ENCODE measurements at regions not wholly inside any gene's neighbourhood (a gene's known extent, or its start where the extent isn't known, plus 50 kb on each side); places are given as distances from the start of the nearest gene placed in this dataset.

DNA sequence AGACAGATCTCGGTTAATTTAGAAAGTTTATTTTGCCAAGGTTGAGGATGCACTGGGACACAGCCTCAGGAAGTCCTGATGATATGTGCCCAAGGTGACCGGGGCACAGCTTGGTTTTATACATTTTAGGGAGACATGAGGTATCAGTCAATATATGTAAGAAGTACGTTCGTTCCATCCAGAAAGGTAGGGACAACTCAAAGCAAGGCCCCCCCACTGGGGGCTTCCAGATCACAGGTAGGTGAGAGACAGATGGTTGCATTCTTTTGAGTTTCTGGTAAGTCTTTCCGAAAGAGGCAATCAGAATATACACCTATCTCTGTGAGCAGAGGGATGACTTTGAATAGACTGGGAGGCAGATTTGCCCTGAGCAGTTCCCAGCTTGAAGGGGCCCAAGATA lies 60.4 kb upstream of the VTCN1 start:
- DNase-seq (ENCODE audit: low spot score) (no peak), ATAC-seq (ENCODE audit: low FRiP score) (no peak)
- TF ChIP-seq, protein P1, sequence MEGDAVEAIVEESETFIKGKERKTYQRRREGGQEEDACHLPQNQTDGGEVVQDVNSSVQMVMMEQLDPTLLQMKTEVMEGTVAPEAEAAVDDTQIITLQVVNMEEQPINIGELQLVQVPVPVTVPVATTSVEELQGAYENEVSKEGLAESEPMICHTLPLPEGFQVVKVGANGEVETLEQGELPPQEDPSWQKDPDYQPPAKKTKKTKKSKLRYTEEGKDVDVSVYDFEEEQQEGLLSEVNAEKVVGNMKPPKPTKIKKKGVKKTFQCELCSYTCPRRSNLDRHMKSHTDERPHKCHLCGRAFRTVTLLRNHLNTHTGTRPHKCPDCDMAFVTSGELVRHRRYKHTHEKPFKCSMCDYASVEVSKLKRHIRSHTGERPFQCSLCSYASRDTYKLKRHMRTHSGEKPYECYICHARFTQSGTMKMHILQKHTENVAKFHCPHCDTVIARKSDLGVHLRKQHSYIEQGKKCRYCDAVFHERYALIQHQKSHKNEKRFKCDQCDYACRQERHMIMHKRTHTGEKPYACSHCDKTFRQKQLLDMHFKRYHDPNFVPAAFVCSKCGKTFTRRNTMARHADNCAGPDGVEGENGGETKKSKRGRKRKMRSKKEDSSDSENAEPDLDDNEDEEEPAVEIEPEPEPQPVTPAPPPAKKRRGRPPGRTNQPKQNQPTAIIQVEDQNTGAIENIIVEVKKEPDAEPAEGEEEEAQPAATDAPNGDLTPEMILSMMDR (IDR thresholded peaks at IDR 0.05), result no peak

DNA sequence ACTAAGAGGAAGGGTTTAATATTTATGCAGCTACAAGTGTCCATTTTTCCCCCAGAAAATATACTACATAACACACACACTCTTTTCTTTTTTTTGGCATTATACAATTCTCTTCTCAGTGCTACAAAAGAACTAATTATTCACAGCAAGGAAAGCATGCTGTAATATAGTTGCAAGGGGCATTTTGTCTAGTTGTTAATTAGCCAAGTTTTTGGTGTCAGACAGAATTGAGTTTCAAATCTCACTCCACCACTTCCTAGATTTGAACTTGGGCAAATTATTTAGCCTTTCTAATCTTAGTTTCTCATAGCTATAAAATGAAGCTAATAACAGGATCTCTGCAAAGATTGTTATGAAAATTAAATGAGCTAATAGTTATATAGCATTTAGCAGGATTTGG lies 60.0 kb upstream of the VTCN1 start:
- TF ChIP-seq, protein P1 (IDR thresholded peaks at IDR 0.05), result no peak
- DNase-seq (ENCODE audit: low spot score), result no peak
- ATAC-seq (ENCODE audit: low FRiP score), result no peak

DNA sequence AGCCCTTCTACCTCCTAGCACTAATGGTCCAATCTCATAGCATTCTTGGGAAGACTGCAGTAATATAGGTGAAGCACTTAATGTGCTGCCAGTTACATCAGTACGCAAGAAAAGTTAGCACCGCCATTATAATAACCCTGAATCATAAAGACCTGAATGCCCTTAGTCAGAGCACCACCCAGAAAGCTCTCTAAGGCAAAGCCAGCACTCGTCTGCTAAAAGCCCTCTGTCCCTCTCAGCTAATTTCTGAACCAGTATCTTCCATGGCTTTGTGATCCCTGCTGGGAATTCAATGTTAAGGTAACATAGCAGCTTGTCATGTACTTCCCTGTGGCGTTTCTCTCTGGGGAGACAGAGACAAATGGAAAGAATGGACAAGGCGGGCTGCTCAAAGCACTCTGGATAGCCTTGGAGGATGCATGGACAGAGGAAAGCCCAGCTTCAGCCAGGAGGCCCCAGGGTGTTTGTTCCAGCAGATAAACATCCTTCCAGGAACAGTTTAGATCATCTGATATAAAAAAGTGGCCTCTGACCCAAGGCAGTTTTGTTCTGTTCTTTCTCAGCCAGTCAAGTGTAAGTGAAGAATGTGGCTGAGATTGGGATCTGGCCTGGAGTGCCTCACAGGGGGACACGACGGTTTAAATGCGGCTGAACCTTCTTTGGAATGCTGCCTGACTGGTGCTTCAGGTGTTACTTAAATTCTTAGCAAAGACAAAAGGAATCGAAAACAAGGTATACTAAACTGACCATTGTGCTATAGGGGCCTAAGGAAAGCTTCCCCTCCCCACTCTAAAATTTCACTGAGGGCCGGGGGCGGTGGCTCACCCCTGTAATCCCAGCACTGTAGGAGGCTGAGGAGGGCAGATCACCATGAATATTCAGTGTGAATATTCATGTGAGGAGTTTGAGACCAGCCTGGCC lies 58.1 kb upstream of the VTCN1 start:
- no peak for DNase-seq (ENCODE audit: low spot score)
- no peak for ATAC-seq (ENCODE audit: low FRiP score)

DNA sequence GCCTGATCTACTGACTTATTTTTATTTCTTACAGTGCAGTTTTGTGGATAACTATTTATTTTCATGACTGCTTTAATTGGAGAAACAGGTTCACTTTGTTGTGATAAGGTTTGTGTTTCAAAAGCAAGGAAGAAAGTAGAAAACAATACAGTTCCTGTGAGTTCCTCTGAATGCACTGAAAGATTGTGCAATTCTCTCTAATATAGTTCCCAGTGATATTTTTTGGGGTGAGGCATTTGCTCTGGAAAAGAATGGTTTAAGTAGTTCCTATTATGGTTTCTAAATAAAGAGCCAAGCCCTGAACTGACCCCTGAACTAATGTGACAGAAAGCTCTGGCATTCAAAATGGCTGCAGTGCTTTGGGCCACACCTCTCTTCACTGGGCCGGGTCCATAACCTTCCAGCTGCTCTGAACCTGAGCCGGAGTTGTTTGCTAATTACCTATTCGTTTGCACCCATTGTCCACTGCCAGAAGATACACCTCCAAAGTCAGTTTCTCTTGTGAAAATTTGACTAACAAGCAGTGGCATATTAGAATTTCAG lies 56.6 kb upstream of the VTCN1 start:
- ATAC-seq (ENCODE audit: low FRiP score) (no peak), DNase-seq (ENCODE audit: low spot score) (no peak)
- TF ChIP-seq, protein P1 (IDR thresholded peaks at IDR 0.05), result no peak

More for the DNA sequence above, 58.1 kb upstream of the VTCN1 start:
- TF ChIP-seq, protein P1 (IDR thresholded peaks at IDR 0.05), result no peak

DNA sequence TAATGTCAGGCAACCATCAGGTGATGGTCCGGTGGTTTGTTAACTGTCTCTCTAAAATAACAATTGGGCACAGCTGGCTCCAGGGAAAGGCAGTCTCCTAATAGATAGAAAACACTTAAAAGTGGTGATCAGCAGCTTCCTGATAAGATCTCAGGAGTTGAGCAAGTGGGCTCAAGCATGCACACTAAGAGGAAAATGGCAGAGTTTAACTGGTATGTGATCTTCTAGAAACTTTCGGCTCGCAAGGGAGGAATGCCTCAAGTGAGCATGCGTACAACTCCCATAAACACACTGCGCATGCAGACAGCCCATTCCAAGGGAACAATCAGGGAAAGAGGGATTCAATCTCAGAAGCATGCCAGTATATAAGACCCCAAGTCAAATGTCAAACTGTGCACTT lies 52.2 kb upstream of the VTCN1 start:
- TF ChIP-seq, protein P1 (IDR thresholded peaks at IDR 0.05), result no peak
- ATAC-seq (ENCODE audit: low FRiP score) (no peak), DNase-seq (ENCODE audit: low spot score) (no peak)

DNA sequence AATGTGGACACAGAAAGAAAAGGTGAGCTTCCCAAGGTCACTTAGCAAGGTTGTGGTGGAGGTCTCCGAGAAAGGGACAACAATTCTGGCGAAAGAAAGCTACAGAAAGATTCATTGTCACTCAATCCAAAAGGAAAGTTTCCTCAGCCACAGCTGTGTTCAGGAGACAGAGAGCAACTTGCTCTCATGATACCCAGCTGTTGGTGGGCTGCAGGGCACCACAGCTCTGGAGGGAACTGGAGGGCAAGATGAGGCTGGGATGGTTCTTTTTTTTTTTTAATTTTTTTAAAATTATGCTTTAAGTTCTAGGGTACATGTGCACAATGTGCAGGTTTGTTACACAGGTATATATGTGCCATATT lies 50.7 kb upstream of the VTCN1 start:
- TF ChIP-seq, protein P1 (IDR thresholded peaks at IDR 0.05), result no peak
- DNase-seq (ENCODE audit: low spot score) (no peak), ATAC-seq (ENCODE audit: low FRiP score) (no peak)
